GM23338 (cell line): ENCODE measurements at regions not wholly inside any gene's neighbourhood (a gene's known extent, or its start where the extent isn't known, plus 50 kb on each side); places are given as distances from the start of the nearest gene placed in this dataset.

ENCODE experiments used
- ATAC-seq: fragments of 200-7000 bp; cut with Tn5 transposase; 3 replicates; pipeline ENCODE4 v1.9.1; 2020
- DNase-seq: peaks from one replicate; pipeline ENCODE4 v3.0.0-alpha.2; 2015; ENCODE audit warnings: low spot score
- H2AFZ ChIP-seq: fragments of 200-600 bp; sonication (generic); 2 replicates; pipeline ENCODE4 v1.8.0; 2016; ENCODE audit warnings: antibody characterized with exemption, mild to moderate bottlenecking, moderate library complexity
- H3F3A ChIP-seq: fragments of 200-600 bp; sonication (generic); replicated peaks from 2 replicates; pipeline ENCODE4 v1.8.0; 2017; ENCODE audit warnings: antibody characterized with exemption, mixed run types, low read depth
- H3K27ac ChIP-seq: fragments of 200-600 bp; sonication (generic); 2 replicates; pipeline ENCODE4 v1.6.1; 2016; ENCODE audit warnings: low read depth
- H3K27me3 ChIP-seq: fragments of 200-600 bp; sonication (generic); 2 replicates; pipeline ENCODE4 v1.8.0; 2016; ENCODE audit warnings: mild to moderate bottlenecking, mixed run types, moderate library complexity; ENCODE audit not compliant: insufficient read depth
- H3K36me3 ChIP-seq: fragments of 200-600 bp; sonication (generic); 2 replicates; pipeline ENCODE4 v1.8.0; 2016; ENCODE audit warnings: mild to moderate bottlenecking; ENCODE audit not compliant: insufficient read depth
- H3K4me1 ChIP-seq: fragments of 200-600 bp; sonication (generic); 2 replicates; pipeline ENCODE4 v1.8.0; 2016; ENCODE audit warnings: mild to moderate bottlenecking, moderate library complexity; ENCODE audit not compliant: insufficient read depth
- H3K4me2 ChIP-seq: fragments of 200-600 bp; sonication (generic); 2 replicates; pipeline ENCODE4 v1.7.1; 2017; ENCODE audit warnings: mixed run types
- H3K4me3 ChIP-seq: fragments of 200-600 bp; sonication (generic); 2 replicates; pipeline ENCODE4 v1.6.1; 2016; ENCODE audit warnings: mixed run types
- H3K79me2 ChIP-seq: fragments of 200-600 bp; sonication (generic); replicated peaks from 2 replicates; pipeline ENCODE4 v1.8.0; 2017; ENCODE audit warnings: mild to moderate bottlenecking; ENCODE audit not compliant: insufficient read depth
- H3K9me2 ChIP-seq: fragments of 200-600 bp; sonication (generic); 2 replicates; pipeline ENCODE4 v1.8.0; 2017; ENCODE audit not compliant: insufficient read depth
- H4K20me1 ChIP-seq: fragments of 200-600 bp; sonication (generic); replicated peaks from 2 replicates; pipeline ENCODE4 v1.8.0; 2017; ENCODE audit warnings: mild to moderate bottlenecking; ENCODE audit not compliant: insufficient read depth
- H3K27ac Mint-ChIP-seq: 2 replicates; pipeline ENCODE4 v1.8.0; 2020; ENCODE audit warnings: inconsistent platforms, mild to moderate bottlenecking, moderate library complexity, mixed read lengths
- H3K27me3 Mint-ChIP-seq: 3 replicates; pipeline ENCODE4 v1.8.0; 2022; ENCODE audit warnings: low read depth, mild to moderate bottlenecking, moderate library complexity, mixed read lengths, inconsistent platforms; ENCODE audit not compliant: insufficient read depth, poor library complexity
- H3K36me3 Mint-ChIP-seq: 3 replicates; pipeline ENCODE4 v1.8.0; 2021; ENCODE audit warnings: low read depth, mild to moderate bottlenecking, inconsistent platforms, moderate library complexity, mixed read lengths
- H3K4me1 Mint-ChIP-seq: 3 replicates; pipeline ENCODE4 v1.8.0; 2020; ENCODE audit warnings: mild to moderate bottlenecking, inconsistent platforms, mixed read lengths
- H3K4me3 Mint-ChIP-seq: 3 replicates; pipeline ENCODE4 v1.8.0; 2021; ENCODE audit warnings: moderate library complexity, mild to moderate bottlenecking, inconsistent platforms, mixed read lengths
- H3K9me3 Mint-ChIP-seq: 3 replicates; pipeline ENCODE4 v1.8.0; 2020; ENCODE audit warnings: moderate library complexity, mild to moderate bottlenecking, inconsistent platforms, mixed read lengths
- CREB1 ChIP-seq: fragments of 250-450 bp; sonication (Bioruptor Pico); IDR thresholded peaks from 2 replicates; pipeline ENCODE4 v1.5.0; 2020; ENCODE audit warnings: low read depth, mild to moderate bottlenecking, moderate library complexity
- EZH2 ChIP-seq: fragments of 200-600 bp; sonication (generic); IDR thresholded peaks from one replicate; pipeline ENCODE4 v1.8.0; 2017; ENCODE audit warnings: antibody characterized with exemption, mild to moderate bottlenecking, low read depth; ENCODE audit not compliant: unreplicated experiment
- EZH2phosphoT487 ChIP-seq: fragments of 200-600 bp; sonication (generic); IDR thresholded peaks from one replicate; pipeline ENCODE4 v1.8.1; 2018; ENCODE audit warnings: antibody characterized with exemption; ENCODE audit not compliant: unreplicated experiment
- JUNB ChIP-seq: IDR thresholded peaks from one replicate; pipeline ENCODE4 v1.6.1; 2016; ENCODE audit warnings: antibody characterized with exemption; ENCODE audit not compliant: unreplicated experiment
- NANOG ChIP-seq: IDR thresholded peaks from 2 replicates; pipeline ENCODE4 v1.6.1; 2016; ENCODE audit warnings: antibody characterized with exemption, borderline replicate concordance
- POLR2AphosphoS5 ChIP-seq: IDR thresholded peaks from 2 replicates; pipeline ENCODE4 v1.6.1; 2016; ENCODE audit warnings: antibody characterized with exemption, low read depth
- STAT1 ChIP-seq: IDR thresholded peaks from one replicate; pipeline ENCODE4 v1.6.1; 2016; ENCODE audit warnings: antibody characterized with exemption; ENCODE audit not compliant: unreplicated experiment
- ZNF114 ChIP-seq: fragments of 250-450 bp; sonication (Bioruptor Pico); IDR thresholded peaks from 2 replicates; pipeline ENCODE4 v1.5.0; 2020; ENCODE audit warnings: mild to moderate bottlenecking, moderate library complexity
- ZNF331 ChIP-seq: fragments of 250-450 bp; sonication (Bioruptor Pico); IDR thresholded peaks from 2 replicates; pipeline ENCODE4 v1.5.0; 2020; ENCODE audit warnings: low read depth, mild to moderate bottlenecking, moderate library complexity
- TF ChIP-seq, protein P1 (sequence below): IDR thresholded peaks from 2 replicates; pipeline ENCODE4 v1.6.1; 2016; ENCODE audit warnings: antibody characterized with exemption
- TF ChIP-seq, protein P2 (sequence below): IDR thresholded peaks from one replicate; pipeline ENCODE4 v1.6.1; 2018; ENCODE audit warnings: antibody characterized with exemption; ENCODE audit not compliant: unreplicated experiment
- TF ChIP-seq, protein P3 (sequence below): fragments of 250-450 bp; sonication (Bioruptor Pico); IDR thresholded peaks from 2 replicates; pipeline ENCODE4 v1.5.0; 2020; ENCODE audit warnings: mild to moderate bottlenecking, moderate library complexity
- TF ChIP-seq, protein P4 (sequence below), 2 experiments: fragments of 200-600 bp in 1 of 2; sonication (generic) in 1 of 2; conservative IDR thresholded peaks; 2 replicates each; pipeline versions ENCODE4 v1.5.1 to v1.6.1; 2016 to 2017; ENCODE audit warnings: antibody characterized with exemption in 2 of 2, low read depth in 2 of 2, mild to moderate bottlenecking in 2 of 2, moderate library complexity in 1 of 2

DNA sequence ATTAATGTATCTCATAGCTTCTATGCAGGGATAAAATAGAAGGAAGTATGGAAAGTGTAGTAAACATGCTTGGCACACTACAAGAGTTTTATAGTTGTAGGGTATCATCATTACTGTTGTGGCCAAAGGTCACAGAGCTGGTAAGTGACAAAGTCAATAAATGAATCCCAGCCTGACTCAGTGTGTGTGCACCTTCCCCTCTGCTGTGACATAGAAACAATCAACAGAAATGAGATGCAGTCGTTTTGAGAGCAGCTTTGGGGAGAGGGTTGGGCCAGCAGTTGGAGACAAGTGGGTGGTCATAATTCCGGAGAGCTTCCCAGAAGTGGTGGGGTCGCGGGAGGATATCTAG lies 82.4 kb upstream of the RBPJ start:
- Mint-ChIP-seq H3K4me3 (no peak overlapping the region), H3K9me3 (no peaks in the 10 kb centered on the region), H3K27ac (peak overlapping the region; percentile 53), H3K27me3 (peaks cover 7% of the 10 kb centered on the region), H3K4me1 (peaks cover 20% of the 10 kb centered on the region), H3K36me3 (no peaks in the 10 kb centered on the region)
- H3K4me2 ChIP-seq, result peak overlapping the region; percentile 61; the same call in 1 of the 2 replicates
- no peak for ATAC-seq
- H3K27me3 ChIP-seq, result no peaks in the 10 kb centered on the region
- peak overlapping the region; percentile 96 for H2AFZ ChIP-seq
- DNase-seq, result no peak
- H3K27ac ChIP-seq, result no peak overlapping the region
- H3K79me2 ChIP-seq, result no peaks in the 10 kb centered on the region
- H3K9me2 ChIP-seq, result no peaks in the 10 kb centered on the region
- H3K4me3 ChIP-seq, result no peak overlapping the region
- H3K36me3 ChIP-seq, result no peaks in the 10 kb centered on the region
- TF ChIP-seq ZNF114 (no peak), POLR2AphosphoS5 (no peak), EZH2 (no peak), EZH2phosphoT487 (no peak), JUNB (no peak), CREB1 (CRISPR knock-in tag) (no peak), NANOG (no peak), ZNF331 (no peak), STAT1 (no peak)
- TF ChIP-seq, protein P1, sequence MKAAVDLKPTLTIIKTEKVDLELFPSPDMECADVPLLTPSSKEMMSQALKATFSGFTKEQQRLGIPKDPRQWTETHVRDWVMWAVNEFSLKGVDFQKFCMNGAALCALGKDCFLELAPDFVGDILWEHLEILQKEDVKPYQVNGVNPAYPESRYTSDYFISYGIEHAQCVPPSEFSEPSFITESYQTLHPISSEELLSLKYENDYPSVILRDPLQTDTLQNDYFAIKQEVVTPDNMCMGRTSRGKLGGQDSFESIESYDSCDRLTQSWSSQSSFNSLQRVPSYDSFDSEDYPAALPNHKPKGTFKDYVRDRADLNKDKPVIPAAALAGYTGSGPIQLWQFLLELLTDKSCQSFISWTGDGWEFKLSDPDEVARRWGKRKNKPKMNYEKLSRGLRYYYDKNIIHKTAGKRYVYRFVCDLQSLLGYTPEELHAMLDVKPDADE, result no peak
- TF ChIP-seq, protein P2, sequence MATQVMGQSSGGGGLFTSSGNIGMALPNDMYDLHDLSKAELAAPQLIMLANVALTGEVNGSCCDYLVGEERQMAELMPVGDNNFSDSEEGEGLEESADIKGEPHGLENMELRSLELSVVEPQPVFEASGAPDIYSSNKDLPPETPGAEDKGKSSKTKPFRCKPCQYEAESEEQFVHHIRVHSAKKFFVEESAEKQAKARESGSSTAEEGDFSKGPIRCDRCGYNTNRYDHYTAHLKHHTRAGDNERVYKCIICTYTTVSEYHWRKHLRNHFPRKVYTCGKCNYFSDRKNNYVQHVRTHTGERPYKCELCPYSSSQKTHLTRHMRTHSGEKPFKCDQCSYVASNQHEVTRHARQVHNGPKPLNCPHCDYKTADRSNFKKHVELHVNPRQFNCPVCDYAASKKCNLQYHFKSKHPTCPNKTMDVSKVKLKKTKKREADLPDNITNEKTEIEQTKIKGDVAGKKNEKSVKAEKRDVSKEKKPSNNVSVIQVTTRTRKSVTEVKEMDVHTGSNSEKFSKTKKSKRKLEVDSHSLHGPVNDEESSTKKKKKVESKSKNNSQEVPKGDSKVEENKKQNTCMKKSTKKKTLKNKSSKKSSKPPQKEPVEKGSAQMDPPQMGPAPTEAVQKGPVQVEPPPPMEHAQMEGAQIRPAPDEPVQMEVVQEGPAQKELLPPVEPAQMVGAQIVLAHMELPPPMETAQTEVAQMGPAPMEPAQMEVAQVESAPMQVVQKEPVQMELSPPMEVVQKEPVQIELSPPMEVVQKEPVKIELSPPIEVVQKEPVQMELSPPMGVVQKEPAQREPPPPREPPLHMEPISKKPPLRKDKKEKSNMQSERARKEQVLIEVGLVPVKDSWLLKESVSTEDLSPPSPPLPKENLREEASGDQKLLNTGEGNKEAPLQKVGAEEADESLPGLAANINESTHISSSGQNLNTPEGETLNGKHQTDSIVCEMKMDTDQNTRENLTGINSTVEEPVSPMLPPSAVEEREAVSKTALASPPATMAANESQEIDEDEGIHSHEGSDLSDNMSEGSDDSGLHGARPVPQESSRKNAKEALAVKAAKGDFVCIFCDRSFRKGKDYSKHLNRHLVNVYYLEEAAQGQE, result no peak
- TF ChIP-seq, protein P3, sequence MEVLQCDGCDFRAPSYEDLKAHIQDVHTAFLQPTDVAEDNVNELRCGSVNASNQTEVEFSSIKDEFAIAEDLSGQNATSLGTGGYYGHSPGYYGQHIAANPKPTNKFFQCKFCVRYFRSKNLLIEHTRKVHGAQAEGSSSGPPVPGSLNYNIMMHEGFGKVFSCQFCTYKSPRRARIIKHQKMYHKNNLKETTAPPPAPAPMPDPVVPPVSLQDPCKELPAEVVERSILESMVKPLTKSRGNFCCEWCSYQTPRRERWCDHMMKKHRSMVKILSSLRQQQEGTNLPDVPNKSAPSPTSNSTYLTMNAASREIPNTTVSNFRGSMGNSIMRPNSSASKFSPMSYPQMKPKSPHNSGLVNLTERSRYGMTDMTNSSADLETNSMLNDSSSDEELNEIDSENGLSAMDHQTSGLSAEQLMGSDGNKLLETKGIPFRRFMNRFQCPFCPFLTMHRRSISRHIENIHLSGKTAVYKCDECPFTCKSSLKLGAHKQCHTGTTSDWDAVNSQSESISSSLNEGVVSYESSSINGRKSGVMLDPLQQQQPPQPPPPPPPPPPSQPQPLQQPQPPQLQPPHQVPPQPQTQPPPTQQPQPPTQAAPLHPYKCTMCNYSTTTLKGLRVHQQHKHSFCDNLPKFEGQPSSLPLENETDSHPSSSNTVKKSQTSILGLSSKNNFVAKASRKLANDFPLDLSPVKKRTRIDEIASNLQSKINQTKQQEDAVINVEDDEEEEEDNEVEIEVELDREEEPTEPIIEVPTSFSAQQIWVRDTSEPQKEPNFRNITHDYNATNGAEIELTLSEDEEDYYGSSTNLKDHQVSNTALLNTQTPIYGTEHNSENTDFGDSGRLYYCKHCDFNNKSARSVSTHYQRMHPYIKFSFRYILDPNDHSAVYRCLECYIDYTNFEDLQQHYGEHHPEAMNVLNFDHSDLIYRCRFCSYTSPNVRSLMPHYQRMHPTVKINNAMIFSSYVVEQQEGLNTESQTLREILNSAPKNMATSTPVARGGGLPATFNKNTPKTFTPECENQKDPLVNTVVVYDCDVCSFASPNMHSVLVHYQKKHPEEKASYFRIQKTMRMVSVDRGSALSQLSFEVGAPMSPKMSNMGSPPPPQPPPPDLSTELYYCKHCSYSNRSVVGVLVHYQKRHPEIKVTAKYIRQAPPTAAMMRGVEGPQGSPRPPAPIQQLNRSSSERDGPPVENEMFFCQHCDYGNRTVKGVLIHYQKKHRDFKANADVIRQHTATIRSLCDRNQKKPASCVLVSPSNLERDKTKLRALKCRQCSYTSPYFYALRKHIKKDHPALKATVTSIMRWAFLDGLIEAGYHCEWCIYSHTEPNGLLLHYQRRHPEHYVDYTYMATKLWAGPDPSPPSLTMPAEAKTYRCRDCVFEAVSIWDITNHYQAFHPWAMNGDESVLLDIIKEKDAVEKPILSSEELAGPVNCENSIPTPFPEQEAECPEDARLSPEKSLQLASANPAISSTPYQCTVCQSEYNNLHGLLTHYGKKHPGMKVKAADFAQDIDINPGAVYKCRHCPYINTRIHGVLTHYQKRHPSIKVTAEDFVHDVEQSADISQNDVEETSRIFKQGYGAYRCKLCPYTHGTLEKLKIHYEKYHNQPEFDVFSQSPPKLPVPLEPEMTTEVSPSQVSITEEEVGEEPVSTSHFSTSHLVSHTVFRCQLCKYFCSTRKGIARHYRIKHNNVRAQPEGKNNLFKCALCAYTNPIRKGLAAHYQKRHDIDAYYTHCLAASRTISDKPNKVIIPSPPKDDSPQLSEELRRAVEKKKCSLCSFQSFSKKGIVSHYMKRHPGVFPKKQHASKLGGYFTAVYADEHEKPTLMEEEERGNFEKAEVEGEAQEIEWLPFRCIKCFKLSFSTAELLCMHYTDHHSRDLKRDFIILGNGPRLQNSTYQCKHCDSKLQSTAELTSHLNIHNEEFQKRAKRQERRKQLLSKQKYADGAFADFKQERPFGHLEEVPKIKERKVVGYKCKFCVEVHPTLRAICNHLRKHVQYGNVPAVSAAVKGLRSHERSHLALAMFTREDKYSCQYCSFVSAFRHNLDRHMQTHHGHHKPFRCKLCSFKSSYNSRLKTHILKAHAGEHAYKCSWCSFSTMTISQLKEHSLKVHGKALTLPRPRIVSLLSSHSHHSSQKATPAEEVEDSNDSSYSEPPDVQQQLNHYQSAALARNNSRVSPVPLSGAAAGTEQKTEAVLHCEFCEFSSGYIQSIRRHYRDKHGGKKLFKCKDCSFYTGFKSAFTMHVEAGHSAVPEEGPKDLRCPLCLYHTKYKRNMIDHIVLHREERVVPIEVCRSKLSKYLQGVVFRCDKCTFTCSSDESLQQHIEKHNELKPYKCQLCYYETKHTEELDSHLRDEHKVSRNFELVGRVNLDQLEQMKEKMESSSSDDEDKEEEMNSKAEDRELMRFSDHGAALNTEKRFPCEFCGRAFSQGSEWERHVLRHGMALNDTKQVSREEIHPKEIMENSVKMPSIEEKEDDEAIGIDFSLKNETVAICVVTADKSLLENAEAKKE (CRISPR knock-in tag), result no peak
- TF ChIP-seq, protein P4, sequence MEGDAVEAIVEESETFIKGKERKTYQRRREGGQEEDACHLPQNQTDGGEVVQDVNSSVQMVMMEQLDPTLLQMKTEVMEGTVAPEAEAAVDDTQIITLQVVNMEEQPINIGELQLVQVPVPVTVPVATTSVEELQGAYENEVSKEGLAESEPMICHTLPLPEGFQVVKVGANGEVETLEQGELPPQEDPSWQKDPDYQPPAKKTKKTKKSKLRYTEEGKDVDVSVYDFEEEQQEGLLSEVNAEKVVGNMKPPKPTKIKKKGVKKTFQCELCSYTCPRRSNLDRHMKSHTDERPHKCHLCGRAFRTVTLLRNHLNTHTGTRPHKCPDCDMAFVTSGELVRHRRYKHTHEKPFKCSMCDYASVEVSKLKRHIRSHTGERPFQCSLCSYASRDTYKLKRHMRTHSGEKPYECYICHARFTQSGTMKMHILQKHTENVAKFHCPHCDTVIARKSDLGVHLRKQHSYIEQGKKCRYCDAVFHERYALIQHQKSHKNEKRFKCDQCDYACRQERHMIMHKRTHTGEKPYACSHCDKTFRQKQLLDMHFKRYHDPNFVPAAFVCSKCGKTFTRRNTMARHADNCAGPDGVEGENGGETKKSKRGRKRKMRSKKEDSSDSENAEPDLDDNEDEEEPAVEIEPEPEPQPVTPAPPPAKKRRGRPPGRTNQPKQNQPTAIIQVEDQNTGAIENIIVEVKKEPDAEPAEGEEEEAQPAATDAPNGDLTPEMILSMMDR (conservative IDR thresholded peaks at IDR 0.05; ENCODE audit: low read depth in 2 of 2), result no peak
- peaks cover under 1% of the 10 kb centered on the region for H3F3A ChIP-seq
- peaks cover 17% of the 10 kb centered on the region for H3K4me1 ChIP-seq
- H4K20me1 ChIP-seq, result no peaks in the 10 kb centered on the region
